Body of pancreas (tissue), 4 donors: ENCODE measurements at regions not wholly inside any gene's neighbourhood (a gene's known extent, or its start where the extent isn't known, plus 50 kb on each side); places are given as distances from the start of the nearest gene placed in this dataset.

Experiments used
- CTCF ChIP-seq, 7 experiments: fragments of 450-650 bp in 4 of 7; fragments of 200-600 bp in 3 of 7; sonication (generic) in 3 of 7; IDR thresholded peaks; one replicate each; pipeline ENCODE4 v1.5.1; 2016 to 2019; ENCODE audit warnings: antibody characterized with exemption in 7 of 7
- POLR2A ChIP-seq, 3 donors: fragments of 450-650 bp; IDR thresholded peaks; one replicate each; pipeline ENCODE4 v1.6.1; 2016; ENCODE audit warnings: antibody characterized with exemption in 3 of 3, mild to moderate bottlenecking in 2 of 3

GRCh38 chr10:130771491-130771946 is 540.0 kb downstream of the TCERG1L start:
- no peak for TF ChIP-seq CTCF (IDR thresholded peaks at IDR 0.05)
- TF ChIP-seq POLR2A (IDR thresholded peaks at IDR 0.05) = no peak
